Fibroblast of villous mesenchyme (primary cell): ENCODE measurements at regions not wholly inside any gene's neighbourhood (a gene's known extent, or its start where the extent isn't known, plus 50 kb on each side); places are given as distances from the start of the nearest gene placed in this dataset.

Source experiments
- DNase-seq: peaks from one replicate; pipeline ENCODE4 v3.0.0-alpha.2; 2010; ENCODE audit warnings: low read depth
- H3K4me3 ChIP-seq: 2 replicates; pipeline ENCODE4 v1.5.1; 2011; ENCODE audit warnings: low read depth, mild to moderate bottlenecking, low read length
- TF ChIP-seq, protein P1 (sequence below): IDR thresholded peaks from 2 replicates; pipeline ENCODE4 v1.5.1; 2012; ENCODE audit warnings: low read depth, mild to moderate bottlenecking, low read length; ENCODE audit not compliant: insufficient read depth

GRCh38 chr2:104616856-104617255 lies 237.1 kb upstream of the POU3F3 start:
- TF ChIP-seq, protein P1, sequence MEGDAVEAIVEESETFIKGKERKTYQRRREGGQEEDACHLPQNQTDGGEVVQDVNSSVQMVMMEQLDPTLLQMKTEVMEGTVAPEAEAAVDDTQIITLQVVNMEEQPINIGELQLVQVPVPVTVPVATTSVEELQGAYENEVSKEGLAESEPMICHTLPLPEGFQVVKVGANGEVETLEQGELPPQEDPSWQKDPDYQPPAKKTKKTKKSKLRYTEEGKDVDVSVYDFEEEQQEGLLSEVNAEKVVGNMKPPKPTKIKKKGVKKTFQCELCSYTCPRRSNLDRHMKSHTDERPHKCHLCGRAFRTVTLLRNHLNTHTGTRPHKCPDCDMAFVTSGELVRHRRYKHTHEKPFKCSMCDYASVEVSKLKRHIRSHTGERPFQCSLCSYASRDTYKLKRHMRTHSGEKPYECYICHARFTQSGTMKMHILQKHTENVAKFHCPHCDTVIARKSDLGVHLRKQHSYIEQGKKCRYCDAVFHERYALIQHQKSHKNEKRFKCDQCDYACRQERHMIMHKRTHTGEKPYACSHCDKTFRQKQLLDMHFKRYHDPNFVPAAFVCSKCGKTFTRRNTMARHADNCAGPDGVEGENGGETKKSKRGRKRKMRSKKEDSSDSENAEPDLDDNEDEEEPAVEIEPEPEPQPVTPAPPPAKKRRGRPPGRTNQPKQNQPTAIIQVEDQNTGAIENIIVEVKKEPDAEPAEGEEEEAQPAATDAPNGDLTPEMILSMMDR = no peak
- no peak overlapping the region for H3K4me3 ChIP-seq
- no peak for DNase-seq

GRCh38 chr2:104620801-104621200 lies 233.1 kb upstream of the POU3F3 start:
- no peak for DNase-seq
- H3K4me3 ChIP-seq = no peak overlapping the region
- TF ChIP-seq, protein P1 = no peak

GRCh38 chr2:104635608-104636007 lies 218.3 kb upstream of the POU3F3 start:
- no peak for DNase-seq

GRCh38 chr2:104638190-104638858 lies 215.6 kb upstream of the POU3F3 start:
- TF ChIP-seq, protein P1 = no peak
- no peak for DNase-seq
- H3K4me3 ChIP-seq = no peak overlapping the region

More at GRCh38 chr2:104635608-104636007, 218.3 kb upstream of the POU3F3 start:
- H3K4me3 ChIP-seq = no peak overlapping the region
- TF ChIP-seq, protein P1 = no peak

DNA sequence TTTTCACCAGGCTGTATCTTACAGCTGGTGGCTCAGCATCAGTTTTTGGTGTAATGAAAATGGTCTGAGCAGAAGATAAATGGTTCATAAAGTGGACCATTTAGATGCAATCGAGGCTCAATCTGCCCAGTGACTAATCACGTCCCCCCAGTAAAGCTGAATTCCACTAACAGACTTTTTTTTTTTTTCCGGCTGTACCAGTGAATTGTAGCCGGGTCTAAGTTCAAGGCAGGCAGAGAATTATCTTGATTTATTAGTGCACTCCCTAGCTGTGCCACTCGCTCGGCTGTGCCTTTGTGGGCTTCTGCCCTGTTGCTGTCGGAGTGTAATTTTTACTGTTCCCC lies 215.1 kb upstream of the POU3F3 start:
- TF ChIP-seq, protein P1 = no peak
- no peak overlapping the region for H3K4me3 ChIP-seq
- DNase-seq = no peak

- TF ChIP-seq, protein P1 = no peak
- no peak overlapping the region for H3K4me3 ChIP-seq
- no peak for DNase-seq
Observed at GRCh38 chr2:104641786-104642185, 212.1 kb upstream of the POU3F3 start.

- no peak overlapping the region for H3K4me3 ChIP-seq
- DNase-seq = no peak
- TF ChIP-seq, protein P1 = no peak
Observed at GRCh38 chr2:104648376-104648775, 205.5 kb upstream of the POU3F3 start.
